ENCODE measurements at regions not wholly inside any gene's neighbourhood (a gene's known extent, or its start where the extent isn't known, plus 50 kb on each side); places are given as distances from the start of the nearest gene placed in this dataset.

- no peak overlapping the region for H2AFZ ChIP-seq (ENCODE audit: low read length)
- no TSS peak for BruUV-seq (replicated peaks)
- H3K27ac ChIP-seq (ENCODE audit: low read depth, low read length, poor library complexity, severe bottlenecking) = no peak overlapping the region
- H3K36me3 ChIP-seq (ENCODE audit: insufficient read depth, low read length) = no peaks in the 10 kb centered on the region
- no peaks in the 10 kb centered on the region for H3K79me2 ChIP-seq (ENCODE audit: insufficient read depth, low read depth, low read length)
- no peak for TF ChIP-seq EZH2phosphoT487 (IDR thresholded peaks at IDR 0.05; ENCODE audit: borderline replicate concordance, low read depth, low read length)
- TF ChIP-seq CTCF (conservative IDR thresholded peaks at IDR 0.05; ENCODE audit: low read length) = no peak
- intact Hi-C loops (cut with micrococcal nuclease; ENCODE audit: unreplicated experiment) = no loop called here
- H3K4me2 ChIP-seq (ENCODE audit: low read length) = no peak overlapping the region
- H3K9me2 ChIP-seq (ENCODE audit: insufficient read depth, low read length) = no peaks in the 10 kb centered on the region
- DNase-seq (ENCODE audit: low spot score) = no peak
- no peaks in the 10 kb centered on the region for H3K4me1 ChIP-seq (ENCODE audit: insufficient read depth, low read length, poor library complexity, severe bottlenecking)
- H3K9me3 ChIP-seq (ENCODE audit: low read length) = no peaks in the 10 kb centered on the region
- no peaks in the 10 kb centered on the region for H4K20me1 ChIP-seq (ENCODE audit: insufficient read depth, low read length)
- POLR2A ChIA-PET = no interaction called here
- no peak overlapping the region for H3K4me3 ChIP-seq (ENCODE audit: low read depth, low read length, poor library complexity, severe bottlenecking)
- CTCF ChIA-PET (ENCODE audit: unreplicated experiment) = no interaction called here
These were observed 94.3 kb upstream of the SDK1 start for GRCh38 chr7:3206771-3207191.

- TF ChIP-seq CTCF (conservative IDR thresholded peaks at IDR 0.05; ENCODE audit: low read length) = no peak
- no peak for TF ChIP-seq EZH2phosphoT487 (IDR thresholded peaks at IDR 0.05; ENCODE audit: borderline replicate concordance, low read depth, low read length)
- Histone ChIP-seq H3K4me2 (ENCODE audit: low read length) (no peak overlapping the region), H3K79me2 (ENCODE audit: insufficient read depth, low read depth, low read length) (no peaks in the 10 kb centered on the region), H3K4me3 (ENCODE audit: low read depth, low read length, poor library complexity, severe bottlenecking) (no peak overlapping the region), H3K4me1 (ENCODE audit: insufficient read depth, low read length, poor library complexity, severe bottlenecking) (no peaks in the 10 kb centered on the region), H3K9me3 (ENCODE audit: low read length) (no peaks in the 10 kb centered on the region), H3K9me2 (ENCODE audit: insufficient read depth, low read length) (no peaks in the 10 kb centered on the region), H2AFZ (ENCODE audit: low read length) (no peak overlapping the region), H3K36me3 (ENCODE audit: insufficient read depth, low read length) (no peaks in the 10 kb centered on the region), H4K20me1 (ENCODE audit: insufficient read depth, low read length) (no peaks in the 10 kb centered on the region), H3K27ac (ENCODE audit: low read depth, low read length, poor library complexity, severe bottlenecking) (no peak overlapping the region)
- BruUV-seq (replicated peaks) = no TSS peak
- POLR2A ChIA-PET = no interaction called here
- intact Hi-C loops (cut with micrococcal nuclease; ENCODE audit: unreplicated experiment) = no loop called here
- CTCF ChIA-PET (ENCODE audit: unreplicated experiment) = no interaction called here
- DNase-seq (ENCODE audit: low spot score) = no peak
These were observed 93.6 kb upstream of the SDK1 start for GRCh38 chr7:3207387-3207902.

- no peaks in the 10 kb centered on the region for H3K9me2 ChIP-seq (ENCODE audit: insufficient read depth, low read length)
- H2AFZ ChIP-seq (ENCODE audit: low read length) = no peak overlapping the region
- no peaks in the 10 kb centered on the region for H3K4me1 ChIP-seq (ENCODE audit: insufficient read depth, low read length, poor library complexity, severe bottlenecking)
- TF ChIP-seq CTCF (conservative IDR thresholded peaks at IDR 0.05; ENCODE audit: low read length) = no peak
- TF ChIP-seq EZH2phosphoT487 (IDR thresholded peaks at IDR 0.05; ENCODE audit: borderline replicate concordance, low read depth, low read length) = no peak
- intact Hi-C loops (cut with micrococcal nuclease; ENCODE audit: unreplicated experiment) = no loop called here
- H3K4me3 ChIP-seq (ENCODE audit: low read depth, low read length, poor library complexity, severe bottlenecking) = no peak overlapping the region
- no peak overlapping the region for H3K27ac ChIP-seq (ENCODE audit: low read depth, low read length, poor library complexity, severe bottlenecking)
- no peaks in the 10 kb centered on the region for H3K9me3 ChIP-seq (ENCODE audit: low read length)
- DNase-seq (ENCODE audit: low spot score) = no peak
- no peaks in the 10 kb centered on the region for H4K20me1 ChIP-seq (ENCODE audit: insufficient read depth, low read length)
- H3K79me2 ChIP-seq (ENCODE audit: insufficient read depth, low read depth, low read length) = no peaks in the 10 kb centered on the region
- POLR2A ChIA-PET = no interaction called here
- no peaks in the 10 kb centered on the region for H3K36me3 ChIP-seq (ENCODE audit: insufficient read depth, low read length)
- no peak overlapping the region for H3K4me2 ChIP-seq (ENCODE audit: low read length)
- CTCF ChIA-PET (ENCODE audit: unreplicated experiment) = no interaction called here
- no TSS peak for BruUV-seq (replicated peaks)
These were observed 90.5 kb upstream of the SDK1 start for GRCh38 chr7:3210531-3210930.
